Neural progenitor cell (in vitro differentiated cells): ENCODE measurements at regions not wholly inside any gene's neighbourhood (a gene's known extent, or its start where the extent isn't known, plus 50 kb on each side); places are given as distances from the start of the nearest gene placed in this dataset.

Experiments
- EZH2 ChIP-seq: fragments of 200-600 bp; sonication (generic); IDR thresholded peaks from 2 replicates; pipeline ENCODE4 v1.6.1; 2017; ENCODE audit warnings: antibody characterized with exemption, mild to moderate bottlenecking, moderate library complexity
- TF ChIP-seq, protein P1 (sequence below): fragments of 200-600 bp; sonication (generic); IDR thresholded peaks from 2 replicates; pipeline ENCODE4 v1.5.1; 2017; ENCODE audit warnings: antibody characterized with exemption, mild to moderate bottlenecking

DNA sequence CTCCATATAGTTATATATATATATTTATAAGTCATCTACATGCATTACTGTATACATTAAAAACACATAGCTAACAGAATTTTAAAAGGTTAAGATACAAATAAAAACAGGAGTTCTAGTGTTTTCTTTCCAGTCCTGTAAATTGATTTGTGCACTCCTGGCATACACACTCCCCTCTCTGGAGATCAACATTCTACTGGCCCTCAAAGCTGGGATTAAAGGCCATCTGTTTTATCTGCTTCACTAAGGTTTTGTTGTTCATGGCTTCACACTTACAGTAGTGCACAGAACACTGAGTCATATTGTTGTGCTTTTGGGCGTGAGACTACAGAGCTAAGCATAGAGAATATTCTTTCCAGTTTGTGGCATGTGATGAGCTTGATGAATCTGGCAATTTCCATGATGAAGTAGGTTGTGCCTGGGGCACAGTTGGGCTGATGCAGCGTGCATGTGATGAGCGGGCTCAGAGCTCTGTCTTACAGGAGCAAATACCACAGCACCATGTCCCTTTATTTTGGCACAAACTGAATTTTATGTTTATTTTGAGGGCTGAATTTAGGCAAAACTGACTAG is 98.2 kb downstream of the TAF11L14 start:
- TF ChIP-seq, protein P1, sequence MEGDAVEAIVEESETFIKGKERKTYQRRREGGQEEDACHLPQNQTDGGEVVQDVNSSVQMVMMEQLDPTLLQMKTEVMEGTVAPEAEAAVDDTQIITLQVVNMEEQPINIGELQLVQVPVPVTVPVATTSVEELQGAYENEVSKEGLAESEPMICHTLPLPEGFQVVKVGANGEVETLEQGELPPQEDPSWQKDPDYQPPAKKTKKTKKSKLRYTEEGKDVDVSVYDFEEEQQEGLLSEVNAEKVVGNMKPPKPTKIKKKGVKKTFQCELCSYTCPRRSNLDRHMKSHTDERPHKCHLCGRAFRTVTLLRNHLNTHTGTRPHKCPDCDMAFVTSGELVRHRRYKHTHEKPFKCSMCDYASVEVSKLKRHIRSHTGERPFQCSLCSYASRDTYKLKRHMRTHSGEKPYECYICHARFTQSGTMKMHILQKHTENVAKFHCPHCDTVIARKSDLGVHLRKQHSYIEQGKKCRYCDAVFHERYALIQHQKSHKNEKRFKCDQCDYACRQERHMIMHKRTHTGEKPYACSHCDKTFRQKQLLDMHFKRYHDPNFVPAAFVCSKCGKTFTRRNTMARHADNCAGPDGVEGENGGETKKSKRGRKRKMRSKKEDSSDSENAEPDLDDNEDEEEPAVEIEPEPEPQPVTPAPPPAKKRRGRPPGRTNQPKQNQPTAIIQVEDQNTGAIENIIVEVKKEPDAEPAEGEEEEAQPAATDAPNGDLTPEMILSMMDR = no peak
- TF ChIP-seq EZH2 = no peak
